ENCODE measurements at regions not wholly inside any gene's neighbourhood (a gene's known extent, or its start where the extent isn't known, plus 50 kb on each side); places are given as distances from the start of the nearest gene placed in this dataset.
"Not testable (repeated sequence)": the region's sequence is repeated elsewhere in the genome, so short reads cannot be mapped to it uniquely, and the experiment has no call there.

GRCh38 chr9:41022365-41022764, 106.1 kb downstream of the FOXD4L6 start:
- DNase-seq (ENCODE audit: low spot score); in situ Hi-C loops (cut with HindIII; ENCODE audit: low sequenced_read_pairs): not testable (repeated sequence)

GRCh38 chr9:41019858-41020562, 108.5 kb downstream of the FOXD4L6 start:
- in situ Hi-C loops (cut with HindIII; ENCODE audit: low sequenced_read_pairs); DNase-seq (ENCODE audit: low spot score): not testable (repeated sequence)

GRCh38 chr9:41018948-41019347, 109.5 kb downstream of the FOXD4L6 start:
- in situ Hi-C loops (cut with HindIII; ENCODE audit: low sequenced_read_pairs); DNase-seq (ENCODE audit: low spot score): not testable (repeated sequence)

GRCh38 chr9:41016699-41017098, 111.8 kb downstream of the FOXD4L6 start:
- in situ Hi-C loops (cut with HindIII; ENCODE audit: low sequenced_read_pairs); DNase-seq (ENCODE audit: low spot score): not testable (repeated sequence)

GRCh38 chr9:40999952-41000700, 128.4 kb downstream of the FOXD4L6 start:
- in situ Hi-C loops (cut with HindIII; ENCODE audit: low sequenced_read_pairs); DNase-seq (ENCODE audit: low spot score): not testable (repeated sequence)

GRCh38 chr9:40995490-40995889, 133.0 kb downstream of the FOXD4L6 start:
- DNase-seq (ENCODE audit: low spot score); in situ Hi-C loops (cut with HindIII; ENCODE audit: low sequenced_read_pairs): not testable (repeated sequence)

- in situ Hi-C loops (cut with HindIII; ENCODE audit: low sequenced_read_pairs); DNase-seq (ENCODE audit: low spot score): not testable (repeated sequence)
Observed at GRCh38 chr9:40993842-40994241, 134.6 kb downstream of the FOXD4L6 start.

DNA sequence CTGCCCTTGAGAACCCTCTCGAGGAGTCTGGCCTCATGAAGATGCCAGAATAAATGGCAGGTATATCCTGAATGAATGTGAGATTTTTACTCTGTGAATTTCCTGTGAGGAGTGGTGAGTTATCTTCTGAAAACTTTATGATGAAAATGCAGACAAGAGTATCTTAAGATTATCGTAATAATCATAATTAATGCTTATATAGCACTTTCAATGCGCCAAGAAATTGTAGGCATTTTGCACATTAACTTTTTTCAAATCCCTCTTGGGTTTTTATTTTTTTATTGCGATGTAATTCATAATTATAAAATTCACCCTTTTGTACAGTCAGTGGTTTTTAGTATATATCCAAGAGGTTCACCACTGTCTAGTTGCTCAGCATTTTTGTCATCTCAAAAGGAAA, 135.1 kb downstream of the FOXD4L6 start:
- in situ Hi-C loops (cut with HindIII; ENCODE audit: low sequenced_read_pairs); DNase-seq (ENCODE audit: low spot score): not testable (repeated sequence)

DNA sequence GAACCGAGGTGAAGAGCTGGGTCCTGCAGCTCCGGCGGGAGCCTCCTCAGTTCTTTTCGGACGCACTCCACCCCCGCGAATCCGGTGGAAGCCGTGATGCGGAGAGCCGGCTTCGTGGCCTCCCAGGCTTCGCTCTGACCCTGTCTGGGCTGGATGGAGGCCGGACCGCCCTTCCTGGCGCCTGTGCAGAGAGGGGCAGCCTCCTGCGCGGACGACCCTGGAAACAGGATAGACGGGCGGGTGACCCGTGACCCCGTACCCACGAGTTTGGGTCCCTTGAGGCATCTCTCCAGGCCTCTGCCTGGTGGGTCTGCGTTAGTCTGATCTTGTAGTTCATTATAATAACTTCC, 136.0 kb downstream of the FOXD4L6 start:
- in situ Hi-C loops (cut with HindIII; ENCODE audit: low sequenced_read_pairs); DNase-seq (ENCODE audit: low spot score): not testable (repeated sequence)

DNA sequence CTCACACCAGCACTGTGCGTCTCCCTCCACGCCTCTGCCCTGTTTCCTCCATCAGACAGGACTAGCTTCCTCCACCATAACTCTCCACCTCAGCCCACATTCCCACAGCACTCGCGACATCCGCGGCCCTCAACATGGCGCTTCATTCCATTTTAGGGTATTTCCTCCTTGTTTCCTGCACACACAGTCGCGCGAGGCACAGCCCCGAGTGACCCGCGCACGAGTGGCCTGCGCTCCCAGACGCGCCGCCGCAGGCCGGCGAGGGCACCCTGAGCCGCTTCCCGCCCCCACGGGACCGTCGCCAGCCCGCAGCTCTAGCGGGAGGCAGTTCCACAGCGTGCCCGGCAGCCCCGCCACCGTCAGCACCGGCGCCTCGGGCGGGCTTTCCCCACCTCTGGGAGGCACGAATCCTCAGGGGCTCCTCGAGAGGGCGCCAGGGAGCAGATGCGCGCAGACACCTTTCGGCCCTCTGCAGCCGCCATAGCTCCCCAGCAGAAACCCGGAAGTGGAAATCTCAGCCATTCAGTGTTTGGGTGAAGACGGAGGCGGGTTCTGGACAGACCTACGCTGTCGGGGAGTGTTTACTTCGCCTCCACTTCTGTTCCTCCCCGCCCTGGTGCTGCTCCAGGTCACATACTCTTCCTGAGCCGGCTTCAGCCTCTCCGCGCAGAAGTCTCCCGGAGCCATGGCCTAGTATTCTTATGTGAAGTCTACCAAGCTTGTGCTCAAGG, 136.6 kb downstream of the FOXD4L6 start:
- in situ Hi-C loops (cut with HindIII; ENCODE audit: low sequenced_read_pairs), result not testable (repeated sequence)
- DNase-seq (ENCODE audit: low spot score), result peak; percentile 99

DNA sequence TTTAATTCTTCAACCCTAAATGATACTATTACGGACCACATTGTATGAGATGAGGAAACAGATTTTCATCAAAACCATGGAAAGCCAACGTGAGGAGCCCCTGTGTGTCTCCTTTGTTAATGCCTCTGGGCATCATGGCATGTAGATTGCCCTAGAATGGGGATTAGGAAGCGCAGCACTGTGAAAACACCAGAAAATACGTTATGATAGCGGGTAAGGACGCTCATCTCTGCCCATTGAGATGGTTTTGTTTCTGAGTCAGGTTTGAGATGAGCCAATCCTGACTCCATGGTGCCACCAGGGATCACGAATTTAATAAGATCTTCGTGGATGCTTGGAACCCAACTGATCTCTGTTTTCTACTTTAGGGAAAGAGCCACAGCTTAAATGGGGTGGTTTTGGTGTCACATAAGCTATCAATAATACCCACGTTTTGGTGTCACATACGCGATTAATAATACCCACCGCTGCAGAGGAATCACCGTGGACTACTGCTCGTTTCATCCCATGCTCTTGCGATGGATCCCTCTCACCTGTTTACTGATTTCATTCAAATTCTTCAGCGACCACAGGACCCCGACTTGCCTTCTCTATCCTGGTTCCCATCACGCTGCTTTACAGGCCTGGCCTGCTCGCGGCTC, 137.3 kb downstream of the FOXD4L6 start:
- in situ Hi-C loops (cut with HindIII; ENCODE audit: low sequenced_read_pairs); DNase-seq (ENCODE audit: low spot score): not testable (repeated sequence)

DNA sequence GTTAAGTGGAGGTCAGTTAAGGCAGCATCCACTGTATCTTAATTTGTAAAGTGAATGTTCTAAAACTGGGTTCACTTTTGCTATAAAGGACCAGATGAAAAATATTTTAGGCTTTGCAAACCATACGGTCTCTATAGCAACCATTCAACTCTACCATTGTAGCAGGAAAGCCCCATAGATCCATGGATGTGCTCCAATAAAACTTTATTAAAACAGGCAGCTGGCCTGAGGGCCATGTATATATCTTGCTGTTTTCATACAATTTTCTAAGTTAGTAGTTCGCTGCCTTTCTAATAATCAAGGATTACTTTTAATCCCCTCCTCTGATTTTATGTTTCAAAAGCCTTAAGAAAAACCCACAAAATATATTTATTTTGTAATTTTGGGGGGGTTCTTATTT, 142.1 kb downstream of the FOXD4L6 start:
- in situ Hi-C loops (cut with HindIII; ENCODE audit: low sequenced_read_pairs); DNase-seq (ENCODE audit: low spot score): not testable (repeated sequence)

- DNase-seq (ENCODE audit: low spot score); in situ Hi-C loops (cut with HindIII; ENCODE audit: low sequenced_read_pairs): not testable (repeated sequence)
Observed at GRCh38 chr9:40975351-40975750, 153.1 kb downstream of the FOXD4L6 start.

DNA sequence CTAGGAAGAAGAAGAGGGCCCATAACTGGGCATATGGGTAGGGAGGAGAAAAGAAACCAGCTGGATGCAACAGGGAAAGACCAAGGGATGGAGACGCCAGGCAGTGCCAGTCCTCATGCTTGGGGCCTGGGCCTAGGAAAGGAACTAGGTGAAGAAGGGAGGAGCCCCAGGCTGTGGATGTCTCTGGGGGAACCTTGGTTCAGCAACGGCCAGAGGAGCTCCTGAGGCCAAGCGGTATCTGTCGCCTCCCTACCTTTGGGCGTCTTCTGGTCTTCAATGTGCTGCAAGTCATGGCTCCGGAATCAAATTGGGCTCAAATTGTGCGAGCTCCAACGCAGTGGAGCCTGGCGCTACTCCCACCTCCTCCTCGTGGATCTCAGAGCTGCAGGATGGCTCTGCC, 153.6 kb downstream of the FOXD4L6 start:
- DNase-seq (ENCODE audit: low spot score); in situ Hi-C loops (cut with HindIII; ENCODE audit: low sequenced_read_pairs): not testable (repeated sequence)

DNA sequence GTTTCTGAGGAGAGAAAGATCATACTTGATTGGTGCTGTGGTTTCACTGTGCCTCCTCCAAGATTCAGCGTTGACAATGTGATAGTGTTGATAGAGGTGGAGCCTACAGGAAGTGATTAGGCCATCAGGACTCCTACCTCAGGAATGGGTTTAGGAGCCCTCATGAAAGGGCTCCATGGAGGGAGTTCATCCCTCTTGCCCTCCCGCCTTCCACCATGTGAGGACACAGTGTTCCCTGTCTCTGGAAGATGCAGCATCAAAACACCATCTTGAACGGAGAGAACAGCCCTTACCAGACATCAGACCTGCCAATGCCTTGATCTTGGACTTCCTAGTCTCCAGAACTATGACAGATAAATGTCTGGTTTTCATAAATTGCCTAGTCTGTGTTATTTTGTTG, 156.7 kb downstream of the FOXD4L6 start:
- DNase-seq (ENCODE audit: low spot score); in situ Hi-C loops (cut with HindIII; ENCODE audit: low sequenced_read_pairs): not testable (repeated sequence)

DNA sequence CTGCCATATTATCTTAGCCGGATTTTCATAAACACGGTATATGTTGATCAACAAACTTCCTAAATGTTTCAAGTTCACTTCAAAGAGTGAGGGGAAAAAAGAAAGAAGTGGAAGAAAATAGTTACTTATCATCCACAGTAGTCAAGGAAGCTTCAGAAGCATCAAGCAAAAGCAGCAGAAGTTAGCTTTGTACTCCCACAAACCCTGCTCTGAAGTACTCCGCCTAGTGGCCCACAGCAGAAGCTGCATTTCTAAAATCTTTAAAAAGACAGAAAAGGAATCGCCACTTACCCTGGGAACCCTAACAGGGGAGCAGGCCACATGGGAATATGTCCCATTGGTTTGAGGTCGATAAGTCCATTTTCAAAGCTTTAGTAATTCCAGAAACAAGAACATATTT, 158.1 kb downstream of the FOXD4L6 start:
- in situ Hi-C loops (cut with HindIII; ENCODE audit: low sequenced_read_pairs); DNase-seq (ENCODE audit: low spot score): not testable (repeated sequence)

DNA sequence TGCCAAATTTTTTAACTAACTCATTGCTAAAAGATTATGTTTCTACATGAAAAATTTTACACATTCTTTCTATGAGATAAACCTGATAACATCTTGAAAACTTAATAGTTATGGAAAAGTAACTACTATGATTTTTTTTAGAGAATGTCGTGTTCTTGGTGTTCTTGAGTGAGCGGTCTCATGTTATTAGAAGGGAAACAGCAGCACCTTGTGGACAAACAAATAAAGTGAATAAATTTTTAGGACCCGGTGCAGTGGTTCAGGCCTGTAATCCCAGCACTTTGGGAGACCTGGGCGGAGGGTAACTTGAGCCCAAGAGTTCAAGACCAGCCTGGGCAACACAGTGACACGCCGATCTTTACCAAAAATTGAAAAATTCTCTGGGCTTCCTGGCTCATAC, 166.0 kb downstream of the FOXD4L6 start:
- DNase-seq (ENCODE audit: low spot score); in situ Hi-C loops (cut with HindIII; ENCODE audit: low sequenced_read_pairs): not testable (repeated sequence)

GRCh38 chr9:40951876-40952494, 176.5 kb downstream of the FOXD4L6 start:
- DNase-seq (ENCODE audit: low spot score); in situ Hi-C loops (cut with HindIII; ENCODE audit: low sequenced_read_pairs): not testable (repeated sequence)

DNA sequence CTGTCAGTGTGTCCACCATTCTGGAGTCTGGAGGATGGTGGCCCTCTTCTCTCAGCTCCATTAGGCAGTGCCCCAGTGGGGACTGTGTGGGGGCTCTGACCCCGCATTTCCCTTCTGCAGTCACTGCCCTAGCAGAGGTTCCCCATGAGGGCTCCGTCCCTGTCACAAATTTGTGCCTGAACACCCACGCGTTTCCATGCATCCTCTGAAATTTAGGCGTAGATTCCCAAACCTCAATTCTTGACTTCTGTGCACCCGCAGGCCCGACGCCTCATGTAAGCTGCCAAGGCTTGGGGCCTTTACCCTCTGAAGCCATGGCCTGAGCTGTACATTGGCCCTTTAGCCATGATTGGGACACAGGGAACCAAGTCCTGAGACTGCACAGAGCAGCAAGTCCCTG, 182.3 kb downstream of the FOXD4L6 start:
- in situ Hi-C loops (cut with HindIII; ENCODE audit: low sequenced_read_pairs); DNase-seq (ENCODE audit: low spot score): not testable (repeated sequence)
